ENCODE measurements at regions not wholly inside any gene's neighbourhood (a gene's known extent, or its start where the extent isn't known, plus 50 kb on each side); places are given as distances from the start of the nearest gene placed in this dataset.

- TF ChIP-seq ZBTB40 (IDR thresholded peaks at IDR 0.05; ENCODE audit: borderline replicate concordance) (peak; percentile 17; the same call in 1 of the 2 replicates), ELK1 (IDR thresholded peaks at IDR 0.05; ENCODE audit: low read depth, low read length) (no peak), IRF3 (IDR thresholded peaks at IDR 0.05) (no peak), ESRRA (IDR thresholded peaks at IDR 0.05; ENCODE audit: low read length) (no peak), PML (IDR thresholded peaks at IDR 0.05; ENCODE audit: low read length) (0 out of 2 replicates have a peak, but pooled peaks have one; percentile 32), EZH2 (IDR thresholded peaks at IDR 0.05; ENCODE audit: borderline replicate concordance, control insufficient read depth, low read depth, low read length) (no peak), CHD4 (IDR thresholded peaks at IDR 0.05) (no peak), KDM1A (IDR thresholded peaks at IDR 0.05; ENCODE audit: borderline replicate concordance) (no peak), HDAC6 (IDR thresholded peaks at IDR 0.05; ENCODE audit: unreplicated experiment) (no peak), PAX5 (IDR thresholded peaks at IDR 0.05; ENCODE audit: borderline replicate concordance, low read depth, low read length) (peak; percentile 76), CHD1 (IDR thresholded peaks at IDR 0.05; ENCODE audit: low read depth, low read length) (no peak), RCOR1 (conservative IDR thresholded peaks at IDR 0.05; ENCODE audit: low read depth, low read length) (no peak), CHD2 (IDR thresholded peaks at IDR 0.05; ENCODE audit: borderline replicate concordance, low read depth, low read length) (0 out of 2 replicates have a peak, but pooled peaks have one; percentile 19), SUPT20H (IDR thresholded peaks at IDR 0.05; ENCODE audit: borderline replicate concordance, control insufficient read depth, low read depth, low read length) (no peak), RELB (IDR thresholded peaks at IDR 0.05; ENCODE audit: low read depth) (peak; percentile 92), KAT2A (conservative IDR thresholded peaks at IDR 0.05; ENCODE audit: control insufficient read depth, low read depth, low read length) (no peak), ZNF687 (IDR thresholded peaks at IDR 0.05) (no peak), JUNB (IDR thresholded peaks at IDR 0.05) (peak; percentile 47; the same call in 1 of the 2 replicates)
Observed at GRCh38 chr16:13436641-13437412, 483.1 kb upstream of the ERCC4 start (continued).
